Brain microvascular endothelial cell (primary cell): ENCODE measurements at regions not wholly inside any gene's neighbourhood (a gene's known extent, or its start where the extent isn't known, plus 50 kb on each side); places are given as distances from the start of the nearest gene placed in this dataset.

Experiments
- DNase-seq: peaks from one replicate; pipeline ENCODE4 v3.0.0-alpha.2; 2020
- H3K27ac ChIP-seq: fragments of 250-450 bp; sonication (Bioruptor Pico); 2 replicates; pipeline ENCODE4 v1.5.1; 2020; ENCODE audit warnings: mild to moderate bottlenecking, moderate library complexity
- H3K27me3 ChIP-seq: fragments of 250-450 bp; sonication (Bioruptor Pico); replicated peaks from 2 replicates; pipeline ENCODE4 v1.5.1; 2020; ENCODE audit warnings: mild to moderate bottlenecking
- H3K36me3 ChIP-seq: fragments of 250-450 bp; sonication (Bioruptor Pico); replicated peaks from 2 replicates; pipeline ENCODE4 v1.5.1; 2020; ENCODE audit warnings: mild to moderate bottlenecking
- H3K4me3 ChIP-seq: 2 replicates; pipeline ENCODE4 v1.5.1; 2011; ENCODE audit warnings: low read depth, mild to moderate bottlenecking, control low read depth, low read length, moderate library complexity
- in situ Hi-C: cut with HindIII; loops from 2 replicates; pipeline ENCODE4 v1.10.0; 2017; ENCODE audit warnings: low sequenced_read_pairs, low pct_ligation_motif_present
- TF ChIP-seq, protein P1 (sequence below): IDR thresholded peaks from 2 replicates; pipeline ENCODE4 v1.5.1; 2011; ENCODE audit warnings: low read depth, mild to moderate bottlenecking, moderate library complexity, low read length, control low read depth, inconsistent platforms; ENCODE audit errors: missing control alignments

DNA sequence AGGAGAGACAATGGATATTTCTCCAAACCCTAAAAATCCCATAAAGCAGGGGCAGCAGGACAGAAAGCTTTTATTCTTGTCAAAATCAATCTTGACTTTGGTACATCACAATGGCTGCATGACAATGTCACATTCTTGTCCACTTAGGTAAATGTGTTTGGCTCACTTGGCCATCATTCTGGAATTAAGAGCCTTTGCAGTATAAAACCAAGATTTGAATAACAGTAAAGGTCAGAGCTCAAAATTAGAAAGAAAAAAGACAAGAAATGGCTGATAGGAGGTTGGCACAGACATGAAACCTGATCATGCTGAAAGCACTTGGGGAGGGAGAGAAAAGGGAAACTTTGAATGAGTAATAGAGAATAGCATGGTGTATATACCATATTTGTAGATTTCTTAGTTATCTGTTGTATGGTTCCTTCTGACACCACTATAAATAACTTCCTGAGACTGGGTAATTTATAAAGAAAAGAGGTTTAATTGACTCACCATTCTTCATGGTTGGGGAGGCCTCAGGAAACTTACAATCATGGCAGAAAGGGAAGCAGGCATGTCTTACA is 158.5 kb upstream of the SGO1 start:
- in situ Hi-C loops, result no loop called here
- Histone ChIP-seq H3K36me3 (no peaks in the 10 kb centered on the region), H3K27me3 (no peaks in the 10 kb centered on the region), H3K27ac (no peak overlapping the region), H3K4me3 (no peak overlapping the region)
- DNase-seq, result no peak
- TF ChIP-seq, protein P1, sequence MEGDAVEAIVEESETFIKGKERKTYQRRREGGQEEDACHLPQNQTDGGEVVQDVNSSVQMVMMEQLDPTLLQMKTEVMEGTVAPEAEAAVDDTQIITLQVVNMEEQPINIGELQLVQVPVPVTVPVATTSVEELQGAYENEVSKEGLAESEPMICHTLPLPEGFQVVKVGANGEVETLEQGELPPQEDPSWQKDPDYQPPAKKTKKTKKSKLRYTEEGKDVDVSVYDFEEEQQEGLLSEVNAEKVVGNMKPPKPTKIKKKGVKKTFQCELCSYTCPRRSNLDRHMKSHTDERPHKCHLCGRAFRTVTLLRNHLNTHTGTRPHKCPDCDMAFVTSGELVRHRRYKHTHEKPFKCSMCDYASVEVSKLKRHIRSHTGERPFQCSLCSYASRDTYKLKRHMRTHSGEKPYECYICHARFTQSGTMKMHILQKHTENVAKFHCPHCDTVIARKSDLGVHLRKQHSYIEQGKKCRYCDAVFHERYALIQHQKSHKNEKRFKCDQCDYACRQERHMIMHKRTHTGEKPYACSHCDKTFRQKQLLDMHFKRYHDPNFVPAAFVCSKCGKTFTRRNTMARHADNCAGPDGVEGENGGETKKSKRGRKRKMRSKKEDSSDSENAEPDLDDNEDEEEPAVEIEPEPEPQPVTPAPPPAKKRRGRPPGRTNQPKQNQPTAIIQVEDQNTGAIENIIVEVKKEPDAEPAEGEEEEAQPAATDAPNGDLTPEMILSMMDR, result no peak

DNA sequence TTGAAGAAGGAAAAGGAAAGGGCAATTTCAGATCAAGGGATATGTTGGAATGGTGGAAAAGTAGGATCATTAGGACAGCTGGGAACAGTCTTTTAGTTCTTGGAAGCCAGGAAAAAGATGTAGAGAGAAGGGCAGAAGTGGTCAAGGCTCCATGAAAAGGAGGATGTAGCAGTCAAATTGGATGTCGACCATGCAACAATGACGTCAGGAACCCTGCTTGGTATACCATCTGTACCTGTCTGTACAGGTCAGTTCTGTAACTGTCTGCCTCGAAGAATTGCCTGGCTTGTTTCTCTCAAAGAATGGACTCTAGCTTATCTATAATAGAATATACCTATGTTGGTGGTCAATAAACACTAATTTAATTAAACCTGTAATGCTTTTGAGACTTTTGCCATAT is 157.8 kb upstream of the SGO1 start:
- Histone ChIP-seq H3K27me3 (no peaks in the 10 kb centered on the region), H3K36me3 (no peaks in the 10 kb centered on the region), H3K27ac (no peak overlapping the region), H3K4me3 (no peak overlapping the region)
- DNase-seq, result no peak
- TF ChIP-seq, protein P1, result no peak
- in situ Hi-C loops, result no loop called here

- Histone ChIP-seq H3K27me3 (no peaks in the 10 kb centered on the region), H3K27ac (no peak overlapping the region), H3K36me3 (no peaks in the 10 kb centered on the region), H3K4me3 (no peak overlapping the region)
- in situ Hi-C loops, result no loop called here
- peak; percentile 87 for DNase-seq
- TF ChIP-seq, protein P1, result peak; percentile 96
Measured at GRCh38 chr3:20340324-20340928, 154.4 kb upstream of the SGO1 start.

- H3K36me3 ChIP-seq, result no peaks in the 10 kb centered on the region
- no peak overlapping the region for H3K4me3 ChIP-seq
- no peak for DNase-seq
- in situ Hi-C loops, result no loop called here
- no peaks in the 10 kb centered on the region for H3K27me3 ChIP-seq
- TF ChIP-seq, protein P1, result no peak
- no peak overlapping the region for H3K27ac ChIP-seq
Measured at GRCh38 chr3:20336572-20336971, 150.6 kb upstream of the SGO1 start.

DNA sequence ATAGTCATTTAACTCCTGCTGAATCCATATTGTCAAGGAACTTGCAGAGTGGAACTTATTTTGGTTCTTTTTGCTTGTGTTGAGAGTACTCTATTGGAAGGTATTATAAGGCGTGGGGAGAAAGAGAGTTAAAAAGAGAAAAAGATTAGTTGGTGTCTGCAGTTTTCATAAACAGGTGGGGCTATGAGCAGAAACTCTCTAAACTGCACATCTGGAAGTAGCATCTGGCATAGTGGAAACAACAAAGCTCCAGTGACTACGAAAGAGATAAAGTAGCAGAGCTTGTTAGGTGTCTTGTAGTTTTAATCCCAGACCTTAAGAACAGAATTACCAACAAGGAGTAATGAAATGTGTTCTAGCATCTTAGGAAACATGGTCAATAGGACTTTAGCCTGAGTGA is 148.8 kb upstream of the SGO1 start:
- Histone ChIP-seq H3K27me3 (no peaks in the 10 kb centered on the region), H3K36me3 (no peaks in the 10 kb centered on the region), H3K27ac (no peak overlapping the region), H3K4me3 (no peak overlapping the region)
- in situ Hi-C loops, result no loop called here
- DNase-seq, result no peak
- TF ChIP-seq, protein P1, result no peak

DNA sequence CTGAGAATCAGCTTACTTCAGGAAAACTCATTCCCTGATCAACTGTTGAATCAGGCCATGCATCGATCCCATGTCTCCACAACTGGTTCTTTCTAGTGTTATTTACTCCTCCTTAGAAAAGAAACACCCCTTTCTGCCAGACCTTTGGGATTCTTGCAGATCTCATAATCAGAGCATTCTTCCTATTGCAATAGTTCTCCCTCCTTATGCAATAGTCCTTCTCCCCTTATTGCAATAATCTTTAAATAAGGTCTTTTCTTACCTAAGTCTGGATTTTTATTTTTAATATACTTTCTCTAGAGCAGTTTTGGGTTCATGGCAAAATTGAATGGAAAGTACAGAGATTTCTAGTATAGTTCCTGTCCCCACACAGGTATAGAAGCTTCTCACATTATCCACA is 141.9 kb upstream of the SGO1 start:
- TF ChIP-seq, protein P1, result no peak
- H3K27me3 ChIP-seq, result no peaks in the 10 kb centered on the region
- in situ Hi-C loops, result no loop called here
- H3K4me3 ChIP-seq, result no peak overlapping the region
- H3K27ac ChIP-seq, result no peak overlapping the region
- no peak for DNase-seq
- no peaks in the 10 kb centered on the region for H3K36me3 ChIP-seq
